Stomach (tissue), 8 donors: ENCODE measurements at regions not wholly inside any gene's neighbourhood (a gene's known extent, or its start where the extent isn't known, plus 50 kb on each side); places are given as distances from the start of the nearest gene placed in this dataset.

Experiments
- DNase-seq, 2 donors: peaks; one replicate each; pipeline versions ENCODE4 v3.0.0 to v3.0.0-alpha.2; 2013 to 2019
- H3K27ac ChIP-seq, 5 donors: fragments of 200-600 bp in 4 of 5; sonication (generic) in 4 of 5; one replicate each; pipeline ENCODE4 v1.5.1; 2013 to 2019; ENCODE audit warnings: mild to moderate bottlenecking in 1 of 5, moderate library complexity in 1 of 5
- H3K27me3 ChIP-seq, 3 donors: fragments of 200-600 bp; sonication (generic); one replicate each; pipeline ENCODE4 v1.5.1; 2017 to 2019; ENCODE audit warnings: mixed run types in 1 of 3
- H3K36me3 ChIP-seq, 4 donors: fragments of 200-600 bp; sonication (generic); 1 replicate in 3 of 4; 2 replicates in 1 of 4; pipeline ENCODE4 v1.5.1; 2016 to 2019
- H3K4me1 ChIP-seq, 4 donors: fragments of 200-600 bp; sonication (generic); one replicate each; pipeline ENCODE4 v1.5.1; 2016 to 2019
- H3K4me3 ChIP-seq, 4 donors: fragments of 200-600 bp; sonication (generic) in 3 of 4; one replicate each; pipeline ENCODE4 v1.5.1; 2016 to 2019; ENCODE audit warnings: mild to moderate bottlenecking in 1 of 4
- H3K9me3 ChIP-seq, 4 donors: fragments of 200-600 bp; sonication (generic); one replicate each; pipeline ENCODE4 v1.5.1; 2016 to 2019
- EP300 ChIP-seq: sonication (generic); formaldehyde crosslinking; IDR thresholded peaks from one replicate; pipeline ENCODE4 v1.6.1; 2017; ENCODE audit warnings: antibody characterized with exemption
- POLR2A ChIP-seq, 4 donors: fragments of 450-650 bp; IDR thresholded peaks; one replicate each; pipeline ENCODE4 v1.6.1; 2016; ENCODE audit warnings: antibody characterized with exemption in 4 of 4, control low read depth in 2 of 4, mild to moderate bottlenecking in 1 of 4, moderate library complexity in 1 of 4
- POLR2AphosphoS5 ChIP-seq, 3 donors: sonication (generic); formaldehyde crosslinking; IDR thresholded peaks; one replicate each; pipeline ENCODE4 v1.6.1; 2016; ENCODE audit warnings: antibody characterized with exemption in 3 of 3
- WGBS, 5 donors: extraction: QIAGEN DNeasy Blood & Tissue Kit in 3 of 5; methylation state at CpG; one replicate each; pipeline versions ENCODE4 v1.1.5 to v1.1.7; 2013 to 2018; 5-methylcytosine and 5-hydroxymethylcytosine counted together
- intact Hi-C: fragments of 100-400 bp; cut with DNase I; formaldehyde crosslinking; loops from one replicate; pipeline ENCODE4 v1.15.1; 2023; ENCODE audit warnings: low total_unique reads
- TF ChIP-seq, protein P1 (sequence below), 7 experiments: fragments of 450-650 bp in 4 of 7; fragments of 200-600 bp in 3 of 7; sonication (generic) in 3 of 7; IDR thresholded peaks; one replicate each; pipeline ENCODE4 v1.5.1; 2016 to 2019; ENCODE audit warnings: antibody characterized with exemption in 7 of 7, control low read depth in 2 of 7, mild to moderate bottlenecking in 1 of 7
- donor health status: healthy with polysubstance abuse.
- donor health status: Bipolar disorder and iron deficiency.
- donor health status: healthy.

DNA sequence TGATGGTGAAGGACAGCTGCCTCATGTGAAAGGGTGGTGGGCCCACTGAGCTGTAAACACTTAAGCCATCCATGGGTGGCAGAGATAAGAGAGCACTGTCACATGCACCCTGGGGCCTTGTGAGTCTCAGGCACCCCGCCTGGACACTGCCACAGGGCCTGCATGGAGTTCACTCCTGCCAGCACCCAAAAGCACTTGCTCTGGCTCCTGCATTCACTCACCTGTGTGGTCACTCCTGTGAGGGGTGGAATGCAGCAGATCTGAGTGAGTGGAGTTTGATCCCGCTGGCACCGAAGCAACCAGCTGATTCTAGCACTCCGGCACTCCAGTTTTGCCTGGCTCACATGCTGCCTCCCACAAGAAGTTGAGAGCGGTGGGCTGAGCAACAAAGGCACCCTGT is 1142.1 kb upstream of the PRMT6 start:
- DNase-seq: peak in 1 of 2 donors; percentile 47
- H3K4me1 ChIP-seq: no peaks in the 10 kb centered on the region
- no peaks in the 10 kb centered on the region for H3K27me3 ChIP-seq
- H3K36me3 ChIP-seq: no peaks in the 10 kb centered on the region
- WGBS, 5 donors: 44 to 75% (median 57%) methylated on average over 4 to 5 of the region's 5 CpGs
- no peak overlapping the region for H3K27ac ChIP-seq
- no peak overlapping the region for H3K4me3 ChIP-seq
- intact Hi-C loops: no loop called here
- H3K9me3 ChIP-seq: peaks cover 0 to 4% (median 2%) of the 10 kb centered on the region in 4 donors
- no peak for TF ChIP-seq POLR2A (IDR thresholded peaks at IDR 0.05)
- no peak for TF ChIP-seq POLR2AphosphoS5 (IDR thresholded peaks at IDR 0.05)
- TF ChIP-seq EP300: no peak
- TF ChIP-seq, protein P1, sequence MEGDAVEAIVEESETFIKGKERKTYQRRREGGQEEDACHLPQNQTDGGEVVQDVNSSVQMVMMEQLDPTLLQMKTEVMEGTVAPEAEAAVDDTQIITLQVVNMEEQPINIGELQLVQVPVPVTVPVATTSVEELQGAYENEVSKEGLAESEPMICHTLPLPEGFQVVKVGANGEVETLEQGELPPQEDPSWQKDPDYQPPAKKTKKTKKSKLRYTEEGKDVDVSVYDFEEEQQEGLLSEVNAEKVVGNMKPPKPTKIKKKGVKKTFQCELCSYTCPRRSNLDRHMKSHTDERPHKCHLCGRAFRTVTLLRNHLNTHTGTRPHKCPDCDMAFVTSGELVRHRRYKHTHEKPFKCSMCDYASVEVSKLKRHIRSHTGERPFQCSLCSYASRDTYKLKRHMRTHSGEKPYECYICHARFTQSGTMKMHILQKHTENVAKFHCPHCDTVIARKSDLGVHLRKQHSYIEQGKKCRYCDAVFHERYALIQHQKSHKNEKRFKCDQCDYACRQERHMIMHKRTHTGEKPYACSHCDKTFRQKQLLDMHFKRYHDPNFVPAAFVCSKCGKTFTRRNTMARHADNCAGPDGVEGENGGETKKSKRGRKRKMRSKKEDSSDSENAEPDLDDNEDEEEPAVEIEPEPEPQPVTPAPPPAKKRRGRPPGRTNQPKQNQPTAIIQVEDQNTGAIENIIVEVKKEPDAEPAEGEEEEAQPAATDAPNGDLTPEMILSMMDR (IDR thresholded peaks at IDR 0.05): no peak

DNA sequence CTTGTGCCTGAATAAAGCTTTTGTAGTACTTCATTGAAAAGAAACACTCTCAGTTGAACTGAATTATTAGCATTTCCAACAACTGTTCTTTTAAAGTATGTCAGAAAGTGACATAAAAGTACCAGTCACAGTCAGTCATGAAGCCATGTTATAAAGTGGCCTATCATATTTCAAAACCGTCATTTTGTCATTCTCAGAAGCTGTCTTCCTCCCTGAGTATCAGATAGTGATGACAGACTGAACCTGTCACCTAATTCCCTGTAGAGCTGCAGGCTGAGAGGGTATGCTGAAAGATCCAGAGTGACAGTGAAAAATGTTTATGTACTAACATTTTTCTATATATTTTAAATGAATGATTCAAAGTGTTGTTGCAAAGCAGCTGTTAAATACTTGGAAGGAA is 1121.7 kb upstream of the PRMT6 start:
- H3K9me3 ChIP-seq: no peaks in the 10 kb centered on the region
- TF ChIP-seq EP300 (no peak), POLR2AphosphoS5 (IDR thresholded peaks at IDR 0.05) (no peak), POLR2A (IDR thresholded peaks at IDR 0.05) (no peak)
- TF ChIP-seq, protein P1 (IDR thresholded peaks at IDR 0.05): no peak
- no peak for DNase-seq
- H3K27ac ChIP-seq: no peak overlapping the region
- no peaks in the 10 kb centered on the region for H3K27me3 ChIP-seq
- intact Hi-C loops: no loop called here
- H3K36me3 ChIP-seq: no peaks in the 10 kb centered on the region
- 53 to 68% (median 55%) methylated on average over 1 of the region's 1 CpG for WGBS, 5 donors
- no peaks in the 10 kb centered on the region for H3K4me1 ChIP-seq
- no peak overlapping the region for H3K4me3 ChIP-seq

DNA sequence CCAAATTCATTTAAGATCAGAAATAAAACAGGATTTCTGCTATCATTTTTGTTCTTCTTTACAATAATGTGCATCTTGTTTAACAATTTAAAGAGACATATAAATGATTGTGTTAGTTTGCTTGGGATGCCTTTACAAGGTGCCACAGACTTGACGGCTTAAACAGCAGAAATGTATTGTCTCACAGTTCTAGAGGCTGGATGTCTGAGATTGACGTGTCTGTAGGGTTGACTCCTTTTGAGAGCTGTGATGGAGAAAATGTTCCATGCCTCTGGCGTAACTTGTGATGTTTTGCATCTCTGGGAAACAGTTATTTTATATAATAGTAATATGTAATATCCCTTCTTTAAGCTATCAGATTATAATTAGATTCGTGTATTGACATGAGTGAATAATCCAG is 1091.6 kb upstream of the PRMT6 start:
- TF ChIP-seq POLR2A (IDR thresholded peaks at IDR 0.05) (no peak), POLR2AphosphoS5 (IDR thresholded peaks at IDR 0.05) (no peak), EP300 (no peak)
- TF ChIP-seq, protein P1 (IDR thresholded peaks at IDR 0.05): no peak
- H3K9me3 ChIP-seq: peaks cover 0 to 6% (median 0%) of the 10 kb centered on the region in 4 donors
- H3K4me1 ChIP-seq: no peaks in the 10 kb centered on the region
- H3K4me3 ChIP-seq: no peak overlapping the region
- no peak for DNase-seq
- H3K27me3 ChIP-seq: no peaks in the 10 kb centered on the region
- 76 to 88% (median 76%) methylated on average over 4 of the region's 4 CpGs for WGBS, 5 donors
- H3K27ac ChIP-seq: no peak overlapping the region
- no peaks in the 10 kb centered on the region for H3K36me3 ChIP-seq
- intact Hi-C loops: no loop called here

DNA sequence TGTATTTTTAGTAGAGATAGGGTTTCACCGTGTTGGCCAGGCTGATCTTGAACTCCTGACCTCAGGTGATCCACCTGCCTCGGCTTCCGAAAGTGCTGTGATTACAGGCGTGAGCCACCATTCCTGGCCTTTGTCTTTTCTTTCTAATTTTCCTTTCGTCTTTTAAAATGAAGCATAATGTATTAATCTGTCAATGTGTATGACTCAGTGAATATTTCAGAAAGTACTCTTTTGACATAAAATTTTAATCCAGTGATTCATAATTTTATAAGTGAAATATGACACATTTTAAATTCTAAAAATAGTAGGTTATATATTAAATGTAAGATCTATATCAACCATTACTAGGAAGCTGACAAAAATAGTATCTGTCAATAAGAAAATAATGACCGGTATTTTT is 1059.0 kb upstream of the PRMT6 start:
- TF ChIP-seq, protein P1 (IDR thresholded peaks at IDR 0.05): no peak
- TF ChIP-seq POLR2AphosphoS5 (IDR thresholded peaks at IDR 0.05): no peak
- TF ChIP-seq EP300: no peak
- DNase-seq: no peak
- no peaks in the 10 kb centered on the region for H3K27me3 ChIP-seq
- intact Hi-C loops: no loop called here
- no peak overlapping the region for H3K27ac ChIP-seq
- H3K9me3 ChIP-seq: peaks cover 0 to 10% (median 4%) of the 10 kb centered on the region in 4 donors
- no peaks in the 10 kb centered on the region for H3K36me3 ChIP-seq
- H3K4me1 ChIP-seq: no peaks in the 10 kb centered on the region
- no peak overlapping the region for H3K4me3 ChIP-seq
- WGBS, 5 donors: 84 to 88% (median 86%) methylated on average over 6 of the region's 6 CpGs
